ENCODE measurements at regions not wholly inside any gene's neighbourhood (a gene's known extent, or its start where the extent isn't known, plus 50 kb on each side); places are given as distances from the start of the nearest gene placed in this dataset.

DNA sequence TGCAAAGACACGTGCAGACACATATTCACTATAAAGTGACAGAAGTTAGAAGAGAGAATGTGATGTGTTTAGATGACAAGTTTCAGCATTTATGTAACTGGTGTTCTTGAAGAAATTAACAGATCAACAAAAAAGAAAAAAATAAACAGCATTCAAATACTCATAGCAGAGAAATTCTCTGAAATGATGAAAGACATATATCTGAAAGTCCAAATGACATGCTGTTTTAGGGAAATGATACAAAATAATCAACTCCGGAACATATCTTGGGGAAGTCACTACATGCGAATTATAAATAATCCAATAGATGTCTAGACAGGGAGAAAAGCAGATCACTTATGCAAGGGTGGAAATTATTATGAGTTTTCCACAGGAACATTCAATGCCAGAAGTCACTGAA is 146.0 kb downstream of the SPANXN4 start:
- DNase-seq = no peak

DNA sequence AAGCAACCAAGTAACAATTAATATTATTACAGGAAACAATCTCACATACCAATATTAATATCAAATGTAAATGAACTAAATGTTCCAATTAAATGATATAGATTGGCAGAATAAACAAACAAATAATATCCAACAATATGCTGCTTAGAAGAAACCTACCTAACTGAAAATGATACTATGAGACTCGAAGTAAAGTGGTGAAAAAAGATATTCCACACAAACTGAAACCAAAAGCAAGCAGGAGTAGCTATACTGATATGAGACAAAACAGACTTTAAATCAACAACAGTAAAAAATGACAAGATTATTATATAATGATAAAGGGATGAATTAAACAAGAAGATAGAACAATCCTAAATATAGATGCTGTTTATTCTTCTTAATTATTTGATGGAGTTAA is 140.1 kb downstream of the SPANXN4 start:
- no peak for DNase-seq

GRCh38 chrX:143139681-143140080 is 114.0 kb downstream of the SPANXN4 start:
- DNase-seq = no peak

DNA sequence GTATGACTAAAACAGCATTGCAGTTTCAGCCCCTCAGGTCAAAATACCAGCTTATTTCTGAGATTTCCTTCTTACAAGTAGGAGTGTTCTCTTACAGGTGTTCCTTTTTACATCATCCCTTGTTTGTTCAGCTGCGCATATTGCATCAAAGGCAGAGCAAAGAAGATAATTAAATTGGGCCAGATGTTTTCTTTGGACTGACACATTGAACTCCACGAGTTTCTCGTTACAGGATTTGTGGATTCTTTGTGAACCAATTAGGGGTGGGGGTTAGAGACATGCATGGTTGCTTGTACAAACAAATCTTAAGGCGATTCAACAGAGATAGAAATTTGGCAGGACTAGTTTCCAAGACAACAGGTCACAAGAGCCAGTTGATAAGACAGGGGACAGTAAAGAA is 95.7 kb downstream of the SPANXN4 start:
- no peak for DNase-seq

DNA sequence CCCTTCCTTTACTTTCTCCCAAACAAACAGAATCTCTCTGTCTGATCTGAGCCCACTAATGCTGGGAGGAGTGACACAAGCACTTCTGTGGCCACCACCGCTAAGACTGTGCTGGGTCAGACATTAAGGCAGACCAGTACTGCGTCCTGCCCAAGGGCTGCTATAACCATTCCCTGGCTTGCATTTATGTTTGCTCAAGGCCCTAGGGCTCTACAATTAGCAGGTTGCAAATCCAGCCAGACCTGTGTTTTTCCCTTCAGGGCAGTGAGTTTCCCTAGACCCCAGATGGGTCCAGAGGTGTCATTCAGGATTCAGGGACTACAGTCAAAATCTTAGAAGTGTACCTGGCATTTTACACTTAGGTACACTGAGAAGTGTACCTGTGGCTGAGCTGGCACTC is 89.7 kb downstream of the SPANXN4 start:
- DNase-seq = no peak

- DNase-seq = no peak
Observed at GRCh38 chrX:143095816-143096215, 70.1 kb downstream of the SPANXN4 start.

GRCh38 chrX:143095321-143095720 is 69.6 kb downstream of the SPANXN4 start:
- no peak for DNase-seq

GRCh38 chrX:143094417-143095023 is 68.8 kb downstream of the SPANXN4 start:
- DNase-seq = no peak

Measured in right hindlimb (tissue), 1 donor.